GM19467 (cell line): ENCODE measurements at regions not wholly inside any gene's neighbourhood (a gene's known extent, or its start where the extent isn't known, plus 50 kb on each side); places are given as distances from the start of the nearest gene placed in this dataset.
A peak's percentile ranks its signal among the peaks of the same experiment; 100 is the strongest.
"Not testable (repeated sequence)": the region's sequence is repeated elsewhere in the genome, so short reads cannot be mapped to it uniquely, and the experiment has no call there.

ENCODE experiments used
- ATAC-seq: cut with Tn5 transposase; IDR thresholded peaks from one replicate; pipeline ENCODE4 v1.9.1; 2021; ENCODE audit warnings: mild to moderate bottlenecking, moderate library complexity; ENCODE audit not compliant: unreplicated experiment

- ATAC-seq, result peak; percentile 79
These were observed 56.6 kb upstream of the GOLGA8N start for GRCh38 chr15:32536507-32537172.

GRCh38 chr15:32536057-32536493, 57.2 kb upstream of the GOLGA8N start:
- ATAC-seq, result peak; percentile 30

GRCh38 chr15:32535150-32535898, 57.9 kb upstream of the GOLGA8N start:
- ATAC-seq, result not testable (repeated sequence)

- not testable (repeated sequence) for ATAC-seq
These were observed 67.5 kb upstream of the GOLGA8O start for GRCh38 chr15:32522900-32523299.

- ATAC-seq, result not testable (repeated sequence)
These were observed 67.0 kb upstream of the GOLGA8O start for GRCh38 chr15:32522421-32522820.

- ATAC-seq, result not testable (repeated sequence)
These were observed 63.5 kb upstream of the GOLGA8O start for GRCh38 chr15:32518976-32519375.

GRCh38 chr15:32518013-32518412, 62.6 kb upstream of the GOLGA8O start:
- not testable (repeated sequence) for ATAC-seq

GRCh38 chr15:32516954-32517353, 61.5 kb upstream of the GOLGA8O start:
- not testable (repeated sequence) for ATAC-seq

GRCh38 chr15:32513378-32513777, 57.9 kb upstream of the GOLGA8O start:
- not testable (repeated sequence) for ATAC-seq

GRCh38 chr15:32510027-32510426, 54.6 kb upstream of the GOLGA8O start:
- ATAC-seq, result not testable (repeated sequence)

- not testable (repeated sequence) for ATAC-seq
These were observed 52.6 kb upstream of the GOLGA8O start for GRCh38 chr15:32508081-32508480.

GRCh38 chr15:32506787-32507186, 51.4 kb upstream of the GOLGA8O start:
- ATAC-seq, result not testable (repeated sequence)

GRCh38 chr15:32505633-32506032, 50.2 kb upstream of the GOLGA8O start:
- ATAC-seq, result not testable (repeated sequence)
